IPS DF 4.7 (cell line): ENCODE measurements at regions not wholly inside any gene's neighbourhood (a gene's known extent, or its start where the extent isn't known, plus 50 kb on each side); places are given as distances from the start of the nearest gene placed in this dataset.
"Not testable (repeated sequence)": the region's sequence is repeated elsewhere in the genome, so short reads cannot be mapped to it uniquely, and the experiment has no call there.

ENCODE experiments used
- DNase-seq: peaks from one replicate; pipeline ENCODE4 v3.0.0-alpha.2; 2013; ENCODE audit warnings: low spot score; ENCODE audit errors: extremely low read depth

DNA sequence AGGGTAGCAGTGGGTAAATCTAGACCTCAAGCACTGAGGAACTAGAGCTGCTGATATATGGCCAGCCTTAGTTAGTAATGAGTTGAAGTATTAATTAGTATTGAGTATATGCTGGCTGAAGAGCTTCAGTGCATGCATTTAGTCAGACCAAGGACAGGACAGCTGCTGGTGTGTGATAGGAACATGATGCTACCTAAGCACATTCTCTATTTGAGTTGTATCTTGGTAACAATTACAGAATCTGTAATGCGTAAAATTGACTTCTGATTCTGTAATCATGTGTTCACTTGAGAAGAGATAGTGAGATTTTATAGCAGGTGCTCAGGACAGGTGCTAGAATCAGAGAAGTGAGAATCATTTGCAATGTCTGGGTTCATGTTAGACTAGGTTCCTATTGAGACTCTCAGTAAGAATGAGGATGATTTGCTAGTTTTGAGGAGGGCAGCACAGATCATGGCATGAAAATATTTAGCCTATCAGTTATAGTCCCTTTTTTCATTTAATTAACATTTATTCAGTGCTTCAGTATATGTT is 369.4 kb upstream of the HS3ST5 start:
- no peak for DNase-seq

DNA sequence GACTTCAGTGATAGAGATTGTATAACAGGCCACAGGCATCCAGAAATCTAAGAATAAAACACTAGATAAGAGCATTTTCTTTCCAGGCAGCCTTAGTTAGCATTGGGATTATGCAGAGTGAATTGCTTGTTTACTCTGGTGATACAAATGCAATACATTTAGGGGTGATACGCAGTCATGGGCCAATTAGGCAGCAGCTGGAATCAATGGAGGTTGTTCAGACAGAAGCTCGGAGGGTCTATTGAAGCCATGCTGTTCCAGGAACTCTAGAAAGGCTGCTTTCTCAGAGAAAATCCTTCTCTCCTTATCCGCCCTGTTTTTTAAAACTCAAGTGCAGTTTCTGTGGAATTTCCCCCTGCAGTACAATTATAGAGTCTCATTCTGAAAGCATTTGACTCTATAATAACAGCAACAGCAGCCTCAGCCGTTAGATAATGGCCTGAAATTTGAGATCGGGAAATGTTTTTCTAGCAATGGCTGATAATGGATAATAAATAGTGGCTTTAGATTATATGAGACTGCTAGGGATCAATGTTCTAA is 364.3 kb upstream of the HS3ST5 start:
- DNase-seq: no peak

DNA sequence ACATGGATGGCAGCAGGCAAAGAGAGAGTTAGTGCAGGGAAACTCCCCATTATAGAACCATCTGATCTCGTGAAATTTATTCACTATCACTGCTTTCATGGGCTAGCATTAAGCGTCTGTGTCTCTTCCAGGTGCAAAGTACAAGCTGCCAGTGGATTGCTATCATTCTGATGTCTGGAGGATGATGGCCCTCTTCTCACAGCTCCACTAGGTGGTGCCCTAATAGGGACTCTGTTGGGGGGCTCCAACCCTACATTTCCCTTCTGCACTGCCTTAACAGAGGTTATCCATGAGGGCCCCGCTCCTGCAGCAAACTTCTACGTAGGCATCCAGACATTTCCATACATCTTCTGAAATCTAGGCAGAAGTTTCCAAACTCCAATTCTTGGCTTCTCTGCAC is 347.8 kb upstream of the HS3ST5 start:
- DNase-seq: no peak

DNA sequence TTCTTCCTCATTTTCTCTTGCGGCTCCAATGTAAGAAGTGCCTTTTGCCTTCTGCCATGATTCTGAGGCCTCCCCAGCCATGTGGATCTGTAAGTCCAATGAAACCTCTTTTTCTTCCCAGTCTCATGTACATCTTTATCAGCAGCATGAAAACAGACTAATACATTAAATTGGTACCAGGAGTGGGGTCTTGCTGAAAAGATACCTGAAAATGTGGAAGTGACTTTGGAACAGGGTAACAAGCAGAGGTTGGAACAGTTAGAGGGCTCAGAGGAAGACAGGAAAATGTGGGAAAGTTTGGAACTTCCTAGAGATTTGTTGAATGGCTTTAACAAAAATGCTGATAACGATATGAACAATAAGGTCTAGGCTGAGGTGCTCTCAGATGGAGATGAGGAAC is 316.7 kb upstream of the HS3ST5 start:
- no peak for DNase-seq

DNA sequence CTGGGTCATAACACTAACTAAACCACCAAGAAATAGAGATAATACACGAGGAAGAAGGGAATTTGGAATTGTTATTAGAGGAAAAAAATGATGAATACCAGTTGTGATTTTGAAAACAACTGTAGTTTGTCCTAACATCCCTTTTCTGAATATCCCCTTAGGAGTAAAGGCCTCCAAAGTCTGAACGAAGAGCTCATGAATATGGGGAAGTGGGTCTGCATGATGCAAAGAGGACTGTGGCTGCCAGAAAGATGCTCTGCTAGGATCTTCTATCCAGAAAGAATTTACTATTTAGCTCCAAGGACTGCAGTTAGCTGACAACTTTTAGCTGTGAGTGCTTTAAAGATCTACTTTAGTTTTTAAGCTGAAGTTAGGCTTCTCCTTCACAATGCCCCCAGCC is 308.8 kb upstream of the HS3ST5 start:
- no peak for DNase-seq

DNA sequence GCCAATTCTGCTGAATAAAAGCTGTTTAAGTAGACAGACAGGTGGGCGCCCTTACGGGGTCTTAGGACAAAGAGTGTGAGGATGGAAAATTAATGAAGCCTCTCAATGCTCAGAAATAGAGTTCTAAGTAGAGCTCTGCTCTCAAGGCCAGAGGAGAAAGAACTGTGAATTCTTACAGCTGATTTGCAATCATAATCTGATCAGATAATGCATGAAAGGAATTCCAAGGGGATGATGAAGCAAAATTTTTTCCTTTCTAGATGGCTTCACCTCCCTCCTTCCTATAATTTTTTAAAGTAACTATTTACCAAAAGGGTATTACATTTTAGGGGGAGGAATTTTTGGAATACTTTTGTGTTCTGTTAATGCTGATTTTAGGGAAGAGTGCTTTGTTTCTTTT is 308.1 kb upstream of the HS3ST5 start:
- no peak for DNase-seq

DNA sequence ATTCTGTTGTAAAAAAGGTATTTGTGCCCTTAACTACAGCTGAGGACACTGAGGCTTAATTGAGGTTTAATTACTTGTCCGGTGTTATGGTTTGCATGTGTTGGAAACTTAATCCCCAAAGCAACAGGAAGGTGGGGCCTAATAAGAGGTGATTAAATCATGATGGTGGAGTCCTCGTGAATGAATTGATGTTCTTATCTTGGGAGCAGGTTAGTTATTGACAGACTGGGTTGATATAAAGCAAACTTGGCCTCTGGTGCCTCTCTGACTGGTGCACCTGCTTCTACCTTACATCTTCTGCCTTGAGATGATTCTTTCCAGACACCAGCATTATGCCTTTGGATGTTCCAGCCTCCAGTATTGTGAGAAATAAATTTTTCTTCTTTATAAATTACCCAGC is 306.5 kb upstream of the HS3ST5 start:
- no peak for DNase-seq

DNA sequence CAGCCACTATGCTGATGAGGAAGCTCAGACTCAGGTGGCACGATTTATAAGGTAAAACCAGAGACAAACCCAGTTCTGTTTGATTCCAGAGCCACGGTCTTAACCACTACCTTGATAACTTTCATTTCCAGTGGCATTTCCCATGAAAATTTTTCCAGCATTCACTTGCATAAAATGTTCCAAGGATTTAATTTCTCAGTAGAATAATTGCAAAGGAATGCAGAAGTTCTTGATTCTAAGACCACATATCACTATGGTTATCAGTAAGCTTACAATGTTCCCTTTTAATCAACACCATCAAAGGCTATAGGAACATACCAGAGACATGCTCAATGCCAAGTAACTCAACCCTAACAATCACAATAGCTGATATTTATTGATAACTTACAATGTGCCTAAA is 306.0 kb upstream of the HS3ST5 start:
- no peak for DNase-seq

DNA sequence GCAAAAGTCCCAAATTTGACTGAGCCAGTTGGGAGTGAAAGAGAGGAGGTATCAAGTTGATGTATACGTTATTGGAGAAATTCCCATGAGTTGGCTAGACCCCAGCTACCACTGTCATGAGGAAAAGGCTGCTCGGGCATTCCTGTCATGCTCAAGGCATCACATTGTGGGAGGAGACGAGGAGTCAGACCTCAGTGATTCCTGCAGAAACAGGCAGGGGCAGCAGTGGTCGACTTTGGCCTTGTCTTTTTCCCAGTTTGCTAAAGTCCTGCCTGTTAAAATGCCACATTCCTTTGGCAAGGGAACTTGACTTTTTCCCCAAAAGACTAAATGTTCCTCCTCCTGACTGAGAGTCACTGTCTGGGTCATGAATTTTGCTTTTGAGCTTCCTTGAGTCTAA is 295.5 kb upstream of the HS3ST5 start:
- peak; percentile 36 for DNase-seq

DNA sequence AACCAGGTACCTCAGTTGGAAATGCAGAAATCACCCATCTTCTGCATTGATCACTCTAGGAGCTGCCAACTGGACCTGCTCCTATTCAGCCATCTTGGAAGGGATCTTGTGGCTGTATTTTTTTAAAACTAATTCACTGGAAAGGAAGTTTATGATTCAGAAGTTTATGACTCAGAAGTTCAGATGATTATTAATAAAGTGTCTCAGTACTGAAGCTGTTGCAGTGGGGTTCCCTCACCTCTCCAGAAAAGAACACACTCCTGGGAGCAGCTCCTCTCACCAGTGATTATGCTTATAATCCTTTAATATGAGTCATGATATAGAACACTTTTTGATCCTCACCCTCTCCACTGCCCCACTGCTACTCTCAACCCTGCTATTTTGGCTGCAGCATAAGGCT is 291.2 kb upstream of the HS3ST5 start:
- DNase-seq: no peak

DNA sequence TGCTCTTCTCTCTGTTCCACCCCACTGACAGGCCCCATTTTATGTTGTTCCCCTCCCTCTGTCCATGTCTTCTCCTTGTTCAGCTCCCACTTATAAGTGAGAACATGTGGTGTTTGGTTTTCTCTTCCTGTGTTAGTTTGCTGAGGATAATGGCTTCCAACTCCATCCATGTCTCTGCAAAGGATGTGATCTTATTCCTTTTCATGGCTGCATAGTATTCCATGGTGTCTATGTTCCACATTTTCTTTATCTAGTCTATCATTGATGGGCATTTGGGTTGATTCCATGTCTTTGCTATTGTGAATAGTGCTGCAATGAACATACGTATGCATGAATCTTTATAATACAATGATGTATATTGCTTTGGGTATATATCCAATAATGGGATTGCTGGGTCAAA is 283.4 kb upstream of the HS3ST5 start:
- not testable (repeated sequence) for DNase-seq

DNA sequence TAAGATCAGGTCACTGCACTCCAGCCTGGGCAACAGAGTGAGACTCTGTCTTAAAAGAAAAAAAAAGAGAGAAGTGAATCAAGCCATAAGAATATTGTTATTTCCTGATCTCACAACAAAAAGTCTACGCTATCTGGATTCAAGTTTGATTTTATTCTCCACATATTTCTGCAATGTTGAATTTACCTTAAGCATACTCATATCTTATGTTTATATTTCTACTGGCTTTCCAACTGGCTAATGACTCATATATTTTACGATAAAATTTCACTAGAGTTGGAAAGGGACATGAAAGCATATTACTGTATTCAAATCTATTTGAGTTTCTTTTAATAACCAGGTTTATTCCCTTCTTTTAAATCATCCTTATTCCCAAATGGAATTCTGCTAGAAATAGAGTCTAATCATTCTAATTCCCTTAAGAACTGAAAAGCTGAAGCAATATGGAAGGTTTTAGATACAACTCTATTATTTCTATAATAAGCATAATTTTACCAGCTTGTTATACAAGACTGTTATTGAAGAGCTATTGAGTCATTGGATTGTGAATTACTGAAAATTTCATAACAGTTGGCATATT is 276.9 kb upstream of the HS3ST5 start:
- no peak for DNase-seq

DNA sequence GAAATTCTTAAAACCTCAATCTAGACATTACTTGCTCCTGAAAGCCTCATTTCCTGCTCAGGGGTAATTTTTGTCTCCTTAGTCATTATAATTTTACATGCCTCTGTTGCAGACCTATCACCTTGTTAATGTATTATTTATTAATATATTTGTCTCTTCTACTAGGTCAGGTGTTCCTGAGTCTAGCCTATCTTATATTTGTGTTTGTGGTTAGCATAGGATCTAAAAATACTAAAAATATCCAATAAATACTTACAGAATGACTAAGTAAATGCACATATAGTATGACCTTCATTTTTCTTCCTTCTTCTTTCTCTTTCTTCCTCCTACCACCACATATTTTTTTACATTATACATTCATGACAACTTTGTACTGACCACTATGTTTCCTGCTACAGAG is 268.9 kb upstream of the HS3ST5 start:
- DNase-seq: no peak

DNA sequence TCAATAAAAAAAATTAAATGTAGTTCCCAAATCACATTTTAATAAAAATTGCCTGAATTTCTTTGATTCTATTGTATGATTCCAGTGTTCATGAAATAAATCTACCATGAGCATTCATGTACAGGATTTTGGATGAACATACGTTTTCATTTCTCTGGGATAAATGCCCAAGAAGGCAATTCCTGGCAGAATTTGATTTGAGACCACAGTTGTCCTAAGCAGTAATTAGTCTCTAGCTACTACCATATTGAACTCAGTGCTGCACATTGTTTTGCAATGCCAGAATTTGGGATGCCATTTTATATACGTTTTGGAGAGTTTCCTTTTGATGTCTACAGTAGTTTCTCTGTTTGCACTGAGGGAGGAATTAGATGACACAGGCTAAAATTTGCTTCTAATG is 265.3 kb upstream of the HS3ST5 start:
- no peak for DNase-seq

DNA sequence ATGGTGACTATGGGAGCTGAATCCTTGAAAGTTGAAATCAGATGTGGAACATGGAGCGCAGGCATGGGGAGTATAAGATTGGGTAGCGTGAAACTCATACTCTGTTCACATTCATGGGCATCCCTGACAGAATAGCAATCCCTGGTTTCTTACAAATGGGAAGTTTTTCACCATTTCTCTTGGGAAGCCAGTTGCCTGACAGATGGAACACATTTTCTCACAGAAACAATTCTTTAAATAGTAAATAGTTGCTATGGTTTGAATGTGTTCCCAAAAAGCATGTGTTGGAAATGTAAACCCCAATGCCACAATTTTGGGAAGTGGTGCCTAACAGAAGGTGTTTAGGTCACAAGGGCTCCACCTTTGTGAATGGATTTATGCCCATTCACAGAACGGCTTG is 262.8 kb upstream of the HS3ST5 start:
- DNase-seq: no peak

DNA sequence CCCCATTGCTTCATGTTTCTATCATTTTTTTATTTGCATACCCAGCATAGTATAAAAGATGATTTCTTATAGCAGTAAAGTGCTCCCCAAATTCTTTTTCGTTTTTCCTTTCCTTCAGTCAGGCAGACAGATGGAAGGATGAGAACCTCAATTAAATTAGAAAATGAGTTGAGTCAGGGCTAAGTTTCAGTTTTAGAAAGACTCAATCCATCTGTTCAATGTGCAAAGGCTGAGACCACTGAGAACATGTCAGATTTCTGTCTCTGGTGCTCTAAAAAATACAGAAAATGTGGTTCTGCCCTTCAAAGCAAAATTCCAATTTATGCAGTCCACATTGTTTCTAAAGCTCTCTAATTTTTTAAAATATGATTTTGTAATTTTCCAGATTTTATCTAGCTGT is 257.6 kb upstream of the HS3ST5 start:
- no peak for DNase-seq

DNA sequence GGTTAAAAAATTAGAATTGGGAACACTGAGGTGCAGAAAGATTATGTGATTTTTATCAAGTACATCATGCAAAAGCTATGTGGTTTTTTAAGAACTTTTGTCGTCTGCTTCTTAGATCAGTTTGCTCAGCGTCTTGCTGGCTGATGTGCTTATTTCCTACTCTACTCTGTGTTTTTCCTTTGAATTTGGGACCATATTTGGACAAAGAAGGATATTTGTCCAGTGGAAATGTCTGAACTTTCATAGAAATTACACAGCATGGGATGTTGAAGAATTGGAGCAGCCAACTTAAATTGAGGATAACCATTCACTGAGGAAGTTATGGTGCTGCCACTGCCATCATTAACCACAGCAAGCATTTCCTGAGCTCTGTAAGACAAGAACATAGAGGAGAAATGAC is 252.8 kb upstream of the HS3ST5 start:
- DNase-seq: no peak

DNA sequence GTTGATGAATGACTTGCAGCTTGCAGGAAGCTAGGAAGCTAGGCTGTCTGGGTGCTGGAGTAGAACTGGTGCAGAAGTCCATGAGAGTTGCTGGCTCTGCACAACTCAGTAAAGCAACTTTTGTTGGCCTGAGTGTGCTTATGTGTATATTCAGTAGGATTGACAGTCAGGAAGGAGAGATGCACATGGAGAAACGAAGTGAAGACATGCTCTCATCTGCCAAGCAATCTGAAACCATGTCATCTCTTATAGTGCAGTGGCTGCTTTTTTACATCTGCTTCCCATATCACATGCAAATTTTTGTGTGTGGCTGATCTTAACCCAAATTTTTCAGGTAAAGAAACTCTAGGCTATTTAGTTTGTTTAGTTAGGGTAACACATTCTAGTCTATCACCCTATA is 252.4 kb upstream of the HS3ST5 start:
- no peak for DNase-seq

DNA sequence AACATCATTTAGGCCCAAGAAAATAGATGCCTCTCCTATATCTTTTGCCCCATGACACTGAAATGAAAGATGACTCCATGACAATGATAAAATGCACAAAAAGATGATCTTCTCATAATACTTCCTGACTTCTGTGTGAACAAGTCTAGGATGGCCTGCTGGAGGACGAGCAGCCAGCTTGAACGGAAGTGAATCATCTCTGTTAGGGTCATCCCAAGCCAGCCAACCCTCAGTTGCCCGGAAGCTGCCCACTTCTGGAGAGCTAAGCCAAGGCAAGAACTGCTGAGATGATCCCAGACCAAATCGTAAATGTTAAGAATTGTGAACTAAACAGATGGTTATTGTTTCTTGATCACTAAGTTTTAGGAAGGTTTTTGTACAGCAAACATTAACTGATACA is 249.7 kb upstream of the HS3ST5 start:
- DNase-seq: no peak

DNA sequence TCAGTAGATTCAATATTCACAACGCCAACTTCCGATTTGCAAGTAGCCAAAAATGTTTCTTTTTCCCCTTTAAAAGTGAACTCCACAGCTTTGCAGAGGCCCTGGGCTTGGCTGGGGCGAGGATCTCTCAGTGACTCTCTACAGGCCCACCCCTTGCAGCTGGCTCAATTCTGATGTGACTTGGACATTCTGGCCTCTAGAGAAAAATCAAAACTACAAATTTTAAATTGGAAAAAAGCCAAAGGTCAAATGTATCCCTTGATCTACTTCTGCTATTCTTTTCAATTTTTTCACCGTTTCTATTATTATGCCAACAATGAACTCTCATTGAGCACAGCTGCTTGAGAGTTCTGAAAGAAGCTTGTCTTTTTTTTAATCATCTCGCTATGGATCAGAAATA is 245.9 kb upstream of the HS3ST5 start:
- no peak for DNase-seq

DNA sequence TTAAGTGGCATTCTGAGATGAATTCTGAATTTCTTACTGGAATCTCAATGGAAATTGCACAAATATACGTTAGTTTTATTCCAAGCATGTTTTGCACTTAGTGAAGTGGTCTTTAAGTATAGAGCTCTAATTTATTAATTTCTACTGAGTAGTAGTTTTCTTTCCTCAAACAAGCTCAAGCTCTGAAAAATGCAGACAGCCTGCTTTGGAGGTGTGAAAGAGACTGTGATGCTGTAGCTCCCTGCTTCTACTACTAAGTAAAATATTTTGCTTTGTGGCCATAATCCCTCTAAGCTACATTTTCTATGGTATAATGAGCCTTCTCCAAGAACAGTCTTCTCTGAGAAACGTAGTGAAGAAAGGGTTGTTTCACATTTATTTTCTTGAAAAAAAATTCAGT is 243.5 kb upstream of the HS3ST5 start:
- DNase-seq: no peak

DNA sequence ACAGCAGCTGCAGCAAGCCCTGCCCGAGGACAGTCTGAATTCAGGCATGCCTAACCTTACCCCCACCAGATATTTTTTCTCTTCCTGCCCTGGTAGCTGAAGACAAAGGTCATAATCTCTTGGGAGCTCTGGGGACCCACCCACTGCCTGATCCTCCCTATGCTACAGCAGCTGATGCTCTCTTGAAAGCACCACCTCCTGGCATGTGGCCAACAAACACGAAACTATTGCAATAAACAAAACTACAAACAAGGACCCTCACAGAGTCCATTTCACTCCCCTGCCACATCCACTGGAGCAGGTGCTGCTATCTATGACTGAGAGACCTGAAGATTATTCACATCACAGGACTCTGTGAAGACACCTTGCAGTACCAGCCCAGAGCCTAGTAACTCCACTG is 238.5 kb upstream of the HS3ST5 start:
- DNase-seq: no peak

DNA sequence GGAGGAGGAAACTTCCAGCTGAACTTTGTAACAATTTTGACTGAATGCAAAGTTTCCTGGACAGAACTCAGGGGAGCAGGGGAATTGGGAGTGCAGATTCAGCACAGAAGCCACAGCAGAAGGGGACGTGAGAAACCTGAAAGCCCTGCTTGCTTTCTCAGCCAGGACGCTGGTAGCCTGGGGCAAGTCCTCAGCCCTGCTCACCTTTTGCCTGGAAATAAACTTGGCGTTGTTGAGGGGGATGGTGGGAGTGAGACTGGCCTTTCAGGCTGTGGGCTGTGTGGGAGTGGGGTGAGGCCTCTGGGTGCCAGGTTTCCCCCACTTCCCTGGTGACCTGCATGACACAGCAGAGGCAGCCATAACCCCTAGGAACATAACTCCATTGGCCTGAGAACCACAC is 238.1 kb upstream of the HS3ST5 start:
- no peak for DNase-seq

DNA sequence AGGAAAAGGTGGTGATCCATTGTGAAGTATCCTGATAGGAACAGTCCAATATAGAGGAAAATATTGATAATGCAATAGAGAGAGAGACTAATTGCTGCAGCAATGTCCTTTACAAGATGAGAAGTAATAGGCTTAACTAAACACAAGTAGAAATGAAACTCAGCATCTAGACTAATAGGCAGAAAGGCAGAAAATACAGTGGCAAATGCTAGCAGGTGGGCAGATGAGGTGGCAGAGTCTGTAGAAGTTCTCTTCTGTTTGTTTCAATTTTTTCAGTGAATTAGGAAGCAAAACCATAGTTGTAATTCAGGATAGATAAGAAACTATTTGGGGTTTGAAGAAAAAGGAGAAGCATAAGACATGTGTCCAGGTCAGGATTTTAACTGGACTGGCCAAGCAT is 236.7 kb upstream of the HS3ST5 start:
- DNase-seq: no peak
